ENCODE measurements at regions not wholly inside any gene's neighbourhood (a gene's known extent, or its start where the extent isn't known, plus 50 kb on each side); places are given as distances from the start of the nearest gene placed in this dataset.

- H3K4me3 ChIP-seq (replicated peaks; ENCODE audit: insufficient read depth, low read length): no peak overlapping the region
- no peak for TF ChIP-seq SPI1 (IDR thresholded peaks at IDR 0.05; ENCODE audit: borderline replicate concordance, low read depth)
- TF ChIP-seq REST (IDR thresholded peaks at IDR 0.05; ENCODE audit: insufficient replicate concordance, low read depth): no peak
- H3K27ac ChIP-seq (replicated peaks): no peak overlapping the region
- H3K27me3 ChIP-seq (ENCODE audit: insufficient read depth, poor library complexity, severe bottlenecking): no peaks in the 10 kb centered on the region
- DNase-seq (ENCODE audit: low read depth in 1 of 2, low spot score in 1 of 2): no peak
Observed at GRCh38 chr2:150878356-150878755, 383.3 kb downstream of the RBM43 start.

- Histone ChIP-seq H3K4me3 (replicated peaks; ENCODE audit: insufficient read depth, low read length) (no peak overlapping the region), H3K27ac (replicated peaks) (no peak overlapping the region), H3K27me3 (ENCODE audit: insufficient read depth, poor library complexity, severe bottlenecking) (no peaks in the 10 kb centered on the region)
- no peak for DNase-seq (ENCODE audit: low read depth in 1 of 2, low spot score in 1 of 2)
- TF ChIP-seq SPI1 (IDR thresholded peaks at IDR 0.05; ENCODE audit: borderline replicate concordance, low read depth): no peak
- TF ChIP-seq CTCF (IDR thresholded peaks at IDR 0.05; ENCODE audit: insufficient read depth, low read length): no peak
Observed at GRCh38 chr2:150876251-150876950, 385.3 kb downstream of the RBM43 start.

- Histone ChIP-seq H3K27me3 (ENCODE audit: insufficient read depth, poor library complexity, severe bottlenecking) (no peaks in the 10 kb centered on the region), H3K4me3 (replicated peaks; ENCODE audit: insufficient read depth, low read length) (no peak overlapping the region), H3K27ac (replicated peaks) (no peak overlapping the region)
- TF ChIP-seq GABPA (IDR thresholded peaks at IDR 0.05; ENCODE audit: low read depth): no peak
- TF ChIP-seq SPI1 (IDR thresholded peaks at IDR 0.05; ENCODE audit: borderline replicate concordance, low read depth): no peak
- no peak for TF ChIP-seq POLR2AphosphoS5 (IDR thresholded peaks at IDR 0.05; ENCODE audit: low read depth)
- no peak for TF ChIP-seq REST (IDR thresholded peaks at IDR 0.05; ENCODE audit: insufficient replicate concordance, low read depth)
- no peak for TF ChIP-seq CTCF (IDR thresholded peaks at IDR 0.05; ENCODE audit: insufficient read depth, low read length)
- DNase-seq (ENCODE audit: low read depth in 1 of 2, low spot score in 1 of 2): no peak
Observed at GRCh38 chr2:150873396-150873772, 385.9 kb upstream of the RND3 start.

GRCh38 chr2:150872756-150873395 lies 385.4 kb upstream of the RND3 start:
- TF ChIP-seq REST (IDR thresholded peaks at IDR 0.05; ENCODE audit: insufficient replicate concordance, low read depth) (no peak), CTCF (IDR thresholded peaks at IDR 0.05; ENCODE audit: insufficient read depth, low read length) (no peak), POLR2AphosphoS5 (IDR thresholded peaks at IDR 0.05; ENCODE audit: low read depth) (no peak), SPI1 (IDR thresholded peaks at IDR 0.05; ENCODE audit: borderline replicate concordance, low read depth) (no peak)
- H3K27me3 ChIP-seq (ENCODE audit: insufficient read depth, poor library complexity, severe bottlenecking): no peaks in the 10 kb centered on the region
- H3K27ac ChIP-seq (replicated peaks): no peak overlapping the region
- H3K4me3 ChIP-seq (replicated peaks; ENCODE audit: insufficient read depth, low read length): no peak overlapping the region
- DNase-seq (ENCODE audit: low read depth in 1 of 2, low spot score in 1 of 2): no peak
